ENCODE measurements at regions not wholly inside any gene's neighbourhood (a gene's known extent, or its start where the extent isn't known, plus 50 kb on each side); places are given as distances from the start of the nearest gene placed in this dataset.
A peak's percentile ranks its signal among the peaks of the same experiment; 100 is the strongest.

DNA sequence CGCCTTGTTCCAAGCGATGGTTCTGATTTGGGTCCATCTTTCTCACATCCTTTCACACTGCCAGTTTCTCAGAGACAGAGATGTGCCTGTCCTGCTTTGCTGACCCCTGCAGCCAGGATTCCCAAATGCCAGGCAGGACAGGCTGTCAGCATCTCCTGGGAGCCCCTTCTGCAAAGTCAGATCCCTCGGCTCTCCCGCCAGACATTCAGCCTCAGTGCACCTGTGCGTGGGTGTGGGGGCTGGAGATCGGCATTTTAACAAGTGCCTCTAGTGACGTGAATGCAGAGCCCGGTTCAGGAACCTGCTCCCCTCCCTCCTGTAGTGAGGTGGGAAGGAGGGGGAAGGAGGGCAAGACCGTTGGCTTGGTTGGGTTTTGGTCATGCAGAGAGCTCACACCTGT is 108.9 kb upstream of the FGF3 start:
- Histone ChIP-seq H3K23me2 (ENCODE audit: insufficient read length, low read depth, low read length, poor library complexity, severe bottlenecking) (no peaks in the 10 kb centered on the region), H3K79me1 (ENCODE audit: insufficient read depth, low read depth, low read length, poor library complexity, severe bottlenecking) (no peaks in the 10 kb centered on the region), H4K8ac (replicated peaks; ENCODE audit: insufficient read length, low read depth, low read length) (no peak overlapping the region), H2BK20ac (ENCODE audit: low read depth, low read length, poor library complexity, severe bottlenecking) (no peak overlapping the region), H2AK5ac (ENCODE audit: insufficient read length, low read length) (no peak overlapping the region), H4K20me1 (ENCODE audit: control insufficient read depth, insufficient read depth, insufficient read length) (no peaks in the 10 kb centered on the region), H3K9me3 (ENCODE audit: control insufficient read depth, low read depth, low read length) (no peaks in the 10 kb centered on the region), H3T11ph (ENCODE audit: low read length) (no peak overlapping the region), H3K9ac (ENCODE audit: extremely low read depth, insufficient read length, low read length) (no peak overlapping the region), H3K4me2 (ENCODE audit: insufficient read depth, insufficient read length, low read length) (no peak overlapping the region), H2BK12ac (ENCODE audit: insufficient read length, low read depth, low read length) (no peak overlapping the region), H3K4ac (ENCODE audit: low read depth, low read length) (no peak overlapping the region), H4K91ac (ENCODE audit: insufficient read length, low read depth, low read length) (no peak overlapping the region), H4K5ac (ENCODE audit: insufficient read length, low read depth, low read length) (no peak overlapping the region), H3K27ac (ENCODE audit: insufficient read length, low read depth, low read length) (no peak overlapping the region), H2BK5ac (ENCODE audit: insufficient read length, low read length) (no peak overlapping the region), H3K56ac (ENCODE audit: insufficient read length, low read depth, low read length) (no peak overlapping the region), H3K27me3 (ENCODE audit: insufficient read depth, low read length) (no peaks in the 10 kb centered on the region; the same call in 1 of the 2 replicates), H3K79me2 (ENCODE audit: insufficient read depth, low read length) (no peaks in the 10 kb centered on the region), H2BK120ac (ENCODE audit: low read depth, low read length, poor library complexity, severe bottlenecking) (no peak overlapping the region), H2BK15ac (ENCODE audit: low read depth, low read length) (no peak overlapping the region), H2AFZ (ENCODE audit: low read length) (no peak overlapping the region), H3K18ac (ENCODE audit: insufficient read length, low read depth, low read length) (no peak overlapping the region), H3K23ac (ENCODE audit: insufficient read length, low read depth, low read length) (no peak overlapping the region), H3K4me1 (ENCODE audit: insufficient read depth, low read length) (no peaks in the 10 kb centered on the region), H3K14ac (ENCODE audit: insufficient read depth, low read length) (no peak overlapping the region)
- H3K27me3 Mint-ChIP-seq (ENCODE audit: low read depth) = peaks cover 93% of the 10 kb centered on the region
- no peak for DNase-seq
- no peak overlapping the region for H3K4me3 Mint-ChIP-seq
- H3K9me3 Mint-ChIP-seq = no peaks in the 10 kb centered on the region
- no CpG with 5 or more reads among the region's 9 CpGs for WGBS (ENCODE audit: extremely low coverage, insufficient read length, low lambda C conversion rate)
- peak overlapping the region in 1 of 3 experiments; percentile 88; a peak in 1 of 7 replicates for H3K27ac Mint-ChIP-seq
- no peaks in the 10 kb centered on the region; a peak in 1 of 7 replicates for H3K36me3 Mint-ChIP-seq (ENCODE audit: insufficient read depth in 1 of 3, low read depth in 3 of 3)
- peaks cover 10 to 21% of the 10 kb centered on the region in 2 experiments for H3K4me1 Mint-ChIP-seq
- TF ChIP-seq, protein P1, sequence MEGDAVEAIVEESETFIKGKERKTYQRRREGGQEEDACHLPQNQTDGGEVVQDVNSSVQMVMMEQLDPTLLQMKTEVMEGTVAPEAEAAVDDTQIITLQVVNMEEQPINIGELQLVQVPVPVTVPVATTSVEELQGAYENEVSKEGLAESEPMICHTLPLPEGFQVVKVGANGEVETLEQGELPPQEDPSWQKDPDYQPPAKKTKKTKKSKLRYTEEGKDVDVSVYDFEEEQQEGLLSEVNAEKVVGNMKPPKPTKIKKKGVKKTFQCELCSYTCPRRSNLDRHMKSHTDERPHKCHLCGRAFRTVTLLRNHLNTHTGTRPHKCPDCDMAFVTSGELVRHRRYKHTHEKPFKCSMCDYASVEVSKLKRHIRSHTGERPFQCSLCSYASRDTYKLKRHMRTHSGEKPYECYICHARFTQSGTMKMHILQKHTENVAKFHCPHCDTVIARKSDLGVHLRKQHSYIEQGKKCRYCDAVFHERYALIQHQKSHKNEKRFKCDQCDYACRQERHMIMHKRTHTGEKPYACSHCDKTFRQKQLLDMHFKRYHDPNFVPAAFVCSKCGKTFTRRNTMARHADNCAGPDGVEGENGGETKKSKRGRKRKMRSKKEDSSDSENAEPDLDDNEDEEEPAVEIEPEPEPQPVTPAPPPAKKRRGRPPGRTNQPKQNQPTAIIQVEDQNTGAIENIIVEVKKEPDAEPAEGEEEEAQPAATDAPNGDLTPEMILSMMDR (conservative IDR thresholded peaks at IDR 0.05) = no peak
